Loucy (cell line): ENCODE measurements at regions not wholly inside any gene's neighbourhood (a gene's known extent, or its start where the extent isn't known, plus 50 kb on each side); places are given as distances from the start of the nearest gene placed in this dataset.

Experiments used
- H2AFZ ChIP-seq: fragments of 200-600 bp; sonication (generic); 2 replicates; pipeline ENCODE4 v1.6.0; 2016; ENCODE audit warnings: antibody characterized with exemption, mild to moderate bottlenecking, low read length, moderate library complexity
- H3F3A ChIP-seq: fragments of 200-600 bp; 2 replicates; pipeline ENCODE4 v1.6.0; 2016; ENCODE audit warnings: antibody characterized with exemption, low read depth, mild to moderate bottlenecking
- H3K27me3 ChIP-seq: fragments of 200-600 bp; sonication (generic); 2 replicates; pipeline ENCODE4 v1.6.1; 2014; ENCODE audit warnings: low read length, mild to moderate bottlenecking; ENCODE audit not compliant: insufficient read depth, poor library complexity, severe bottlenecking
- H3K36me3 ChIP-seq: fragments of 200-600 bp; sonication (generic); 2 replicates; pipeline ENCODE4 v1.6.1; 2016; ENCODE audit warnings: low read length; ENCODE audit not compliant: insufficient read depth
- H3K4me1 ChIP-seq: fragments of 200-600 bp; sonication (generic); 2 replicates; pipeline ENCODE4 v1.5.1; 2014; ENCODE audit warnings: low read length, mild to moderate bottlenecking; ENCODE audit not compliant: insufficient read depth, poor library complexity, severe bottlenecking
- H3K4me2 ChIP-seq: fragments of 200-600 bp; sonication (generic); 2 replicates; pipeline ENCODE4 v1.6.0; 2014; ENCODE audit warnings: antibody characterized with exemption, low read length, low read depth, mild to moderate bottlenecking; ENCODE audit not compliant: poor library complexity, severe bottlenecking
- H3K4me3 ChIP-seq: fragments of 200-600 bp; sonication (generic); 2 replicates; pipeline ENCODE4 v1.5.1; 2014; ENCODE audit warnings: low read length, mild to moderate bottlenecking, mixed read lengths; ENCODE audit not compliant: poor library complexity, severe bottlenecking
- H3K79me2 ChIP-seq: fragments of 200-600 bp; sonication (generic); 2 replicates; pipeline ENCODE4 v1.6.1; 2014; ENCODE audit warnings: low read length; ENCODE audit not compliant: insufficient read depth
- H3K9ac ChIP-seq: fragments of 200-600 bp; sonication (generic); 2 replicates; pipeline ENCODE4 v1.6.0; 2014; ENCODE audit warnings: mild to moderate bottlenecking, low read depth, low read length, moderate library complexity; ENCODE audit not compliant: poor library complexity, severe bottlenecking
- H3K9me2 ChIP-seq: fragments of 200-600 bp; sonication (generic); replicated peaks from 2 replicates; pipeline ENCODE4 v1.6.1; 2016; ENCODE audit warnings: low read depth, low read length, mixed read lengths
- H3K9me3 ChIP-seq: fragments of 200-600 bp; sonication (generic); 2 replicates; pipeline ENCODE4 v1.6.1; 2014; ENCODE audit warnings: mild to moderate bottlenecking, antibody characterized with exemption, low read length, low read depth; ENCODE audit not compliant: insufficient read depth
- H4K20me1 ChIP-seq: fragments of 200-600 bp; sonication (generic); 2 replicates; pipeline ENCODE4 v1.6.0; 2014; ENCODE audit warnings: antibody characterized with exemption, low read length, mild to moderate bottlenecking; ENCODE audit not compliant: insufficient read depth, poor library complexity, severe bottlenecking
- EZH2phosphoT487 ChIP-seq: fragments of 200-600 bp; IDR thresholded peaks from 2 replicates; pipeline ENCODE4 v1.6.1; 2018; ENCODE audit warnings: antibody characterized with exemption, mild to moderate bottlenecking, moderate library complexity, borderline replicate concordance
- TF ChIP-seq, protein P1 (sequence below): fragments of 200-600 bp; sonication (generic); conservative IDR thresholded peaks from 2 replicates; pipeline ENCODE4 v1.5.1; 2014; ENCODE audit warnings: mild to moderate bottlenecking, antibody characterized with exemption, low read length

DNA sequence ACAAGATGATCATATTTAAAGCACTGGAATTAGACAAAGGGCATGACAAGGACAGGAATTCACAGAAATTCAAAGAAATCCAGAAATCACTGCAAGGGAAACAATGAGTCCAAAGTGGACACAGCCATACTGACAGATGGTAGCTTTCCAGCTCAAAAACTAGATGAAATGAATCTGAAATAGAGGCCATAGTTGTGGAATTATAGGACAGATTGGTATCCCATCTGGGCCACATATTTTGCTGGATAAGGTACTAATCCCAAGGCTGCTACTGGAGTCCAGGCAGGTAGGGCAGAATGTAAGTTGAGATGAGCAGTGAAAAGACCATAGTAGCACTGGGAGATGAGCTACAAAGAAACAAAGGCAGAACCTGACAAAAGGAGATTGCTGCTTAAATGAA lies 258.3 kb upstream of the ANO3 start:
- no peak for TF ChIP-seq EZH2phosphoT487
- TF ChIP-seq, protein P1, sequence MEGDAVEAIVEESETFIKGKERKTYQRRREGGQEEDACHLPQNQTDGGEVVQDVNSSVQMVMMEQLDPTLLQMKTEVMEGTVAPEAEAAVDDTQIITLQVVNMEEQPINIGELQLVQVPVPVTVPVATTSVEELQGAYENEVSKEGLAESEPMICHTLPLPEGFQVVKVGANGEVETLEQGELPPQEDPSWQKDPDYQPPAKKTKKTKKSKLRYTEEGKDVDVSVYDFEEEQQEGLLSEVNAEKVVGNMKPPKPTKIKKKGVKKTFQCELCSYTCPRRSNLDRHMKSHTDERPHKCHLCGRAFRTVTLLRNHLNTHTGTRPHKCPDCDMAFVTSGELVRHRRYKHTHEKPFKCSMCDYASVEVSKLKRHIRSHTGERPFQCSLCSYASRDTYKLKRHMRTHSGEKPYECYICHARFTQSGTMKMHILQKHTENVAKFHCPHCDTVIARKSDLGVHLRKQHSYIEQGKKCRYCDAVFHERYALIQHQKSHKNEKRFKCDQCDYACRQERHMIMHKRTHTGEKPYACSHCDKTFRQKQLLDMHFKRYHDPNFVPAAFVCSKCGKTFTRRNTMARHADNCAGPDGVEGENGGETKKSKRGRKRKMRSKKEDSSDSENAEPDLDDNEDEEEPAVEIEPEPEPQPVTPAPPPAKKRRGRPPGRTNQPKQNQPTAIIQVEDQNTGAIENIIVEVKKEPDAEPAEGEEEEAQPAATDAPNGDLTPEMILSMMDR = no peak
- Histone ChIP-seq H4K20me1 (no peaks in the 10 kb centered on the region), H3K36me3 (no peaks in the 10 kb centered on the region), H3K4me2 (no peak overlapping the region), H2AFZ (no peak overlapping the region), H3K9me3 (no peaks in the 10 kb centered on the region), H3K9ac (no peak overlapping the region), H3K9me2 (no peaks in the 10 kb centered on the region), H3K27me3 (no peaks in the 10 kb centered on the region), H3K4me1 (no peaks in the 10 kb centered on the region), H3K4me3 (no peak overlapping the region), H3F3A (no peaks in the 10 kb centered on the region), H3K79me2 (no peaks in the 10 kb centered on the region)

DNA sequence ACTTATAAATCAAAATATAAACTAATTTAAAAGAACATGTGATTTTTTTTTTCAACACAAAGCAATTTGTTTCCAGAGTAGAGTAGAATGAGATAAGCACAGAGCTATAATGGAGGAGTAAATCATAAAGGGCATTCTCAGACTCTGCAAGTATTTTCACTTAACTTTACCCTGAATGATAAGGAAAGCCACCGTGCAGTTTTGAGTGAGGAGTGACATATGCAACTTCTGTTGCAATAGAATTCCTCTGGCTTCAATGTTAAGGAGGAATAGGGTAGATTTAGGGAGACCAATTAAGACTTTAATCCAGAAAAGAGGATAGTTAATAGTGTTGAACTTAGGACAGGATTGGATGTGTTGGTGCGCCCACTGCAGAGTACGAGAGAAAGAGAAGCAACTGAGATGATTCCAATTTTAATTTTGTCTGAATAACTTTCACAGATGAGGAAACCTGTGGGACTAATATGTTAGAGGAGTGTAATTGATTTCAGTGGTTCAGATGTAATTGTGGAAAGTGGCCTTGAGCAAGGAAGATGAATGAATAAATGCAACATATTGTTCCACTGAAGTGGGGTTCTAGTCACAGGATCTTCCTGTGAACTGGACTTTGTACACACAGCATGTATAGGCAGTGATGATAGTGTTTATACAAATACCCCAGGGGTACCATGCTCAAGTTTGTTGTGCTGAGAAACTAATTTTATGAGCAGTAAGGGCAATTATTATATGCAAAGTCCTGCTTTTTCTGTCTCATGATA lies 255.5 kb upstream of the ANO3 start:
- Histone ChIP-seq H3K9me2 (no peaks in the 10 kb centered on the region), H2AFZ (no peak overlapping the region)

DNA sequence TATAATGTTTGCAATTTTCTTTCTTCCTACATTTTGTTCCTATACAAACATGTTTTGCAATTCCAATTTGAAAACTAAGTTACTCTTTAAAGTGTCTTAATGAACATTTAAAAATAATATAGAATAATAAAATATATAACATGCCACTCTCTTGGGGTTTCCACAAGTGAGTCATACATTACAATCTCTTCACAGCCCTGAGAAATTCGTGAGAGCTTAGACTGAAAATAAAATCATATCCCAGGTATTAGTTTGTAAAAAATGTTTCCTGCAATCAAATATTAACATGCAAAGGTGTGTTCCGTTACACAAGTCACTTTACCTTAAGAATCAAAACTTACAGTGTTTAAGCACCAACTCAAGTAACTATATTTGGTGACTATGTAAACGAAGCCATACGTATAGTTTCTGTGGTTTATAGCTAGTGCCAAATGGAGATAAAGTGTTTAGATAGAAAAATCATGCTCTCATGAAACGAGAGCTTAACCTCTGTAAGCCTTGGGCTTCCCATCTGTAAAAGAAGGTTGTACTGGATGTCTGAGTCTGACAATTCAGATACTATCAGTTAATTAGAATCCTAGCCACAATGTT lies 253.6 kb upstream of the ANO3 start:
- Histone ChIP-seq H3K9me2 (no peaks in the 10 kb centered on the region), H3K27me3 (no peaks in the 10 kb centered on the region), H4K20me1 (no peaks in the 10 kb centered on the region), H3F3A (no peaks in the 10 kb centered on the region), H3K79me2 (no peaks in the 10 kb centered on the region), H3K9me3 (no peaks in the 10 kb centered on the region), H2AFZ (no peak overlapping the region), H3K4me2 (no peak overlapping the region), H3K4me3 (no peak overlapping the region), H3K9ac (no peak overlapping the region), H3K4me1 (no peaks in the 10 kb centered on the region), H3K36me3 (no peaks in the 10 kb centered on the region)
- TF ChIP-seq, protein P1 = no peak
- TF ChIP-seq EZH2phosphoT487 = no peak

More for the DNA sequence above, 255.5 kb upstream of the ANO3 start:
- no peaks in the 10 kb centered on the region for H3K9me3 ChIP-seq
- no peaks in the 10 kb centered on the region for H3K4me1 ChIP-seq
- H3K9ac ChIP-seq = no peak overlapping the region
- no peaks in the 10 kb centered on the region for H4K20me1 ChIP-seq
- H3K79me2 ChIP-seq = no peaks in the 10 kb centered on the region
- H3F3A ChIP-seq = no peaks in the 10 kb centered on the region
- H3K27me3 ChIP-seq = no peaks in the 10 kb centered on the region
- TF ChIP-seq EZH2phosphoT487 = no peak
- H3K4me3 ChIP-seq = no peak overlapping the region
- H3K36me3 ChIP-seq = no peaks in the 10 kb centered on the region
- H3K4me2 ChIP-seq = no peak overlapping the region
